HepG2 (cell line): ENCODE measurements at regions not wholly inside any gene's neighbourhood (a gene's known extent, or its start where the extent isn't known, plus 50 kb on each side); places are given as distances from the start of the nearest gene placed in this dataset.

Source experiments
- GMEB1 ChIP-seq: sonication (generic); formaldehyde crosslinking; IDR thresholded peaks from 2 replicates; pipeline ENCODE4 v1.5.1; 2020; ENCODE audit warnings: missing genetic modification reagents, mild to moderate bottlenecking, borderline replicate concordance
- MAFK ChIP-seq, 2 experiments: IDR thresholded peaks in 1 of 2; conservative IDR thresholded peaks in 1 of 2; 2 replicates each; pipeline ENCODE4 v1.6.1; 2011; ENCODE audit warnings: improper control_type of control experiment in 2 of 2, low read length in 2 of 2
- MTF2 ChIP-seq: sonication (generic); formaldehyde crosslinking; IDR thresholded peaks from 2 replicates; pipeline ENCODE4 v1.5.0; 2020; ENCODE audit warnings: missing genetic modification reagents, borderline replicate concordance
- PATZ1 ChIP-seq: sonication (generic); formaldehyde crosslinking; IDR thresholded peaks from 2 replicates; pipeline ENCODE4 v1.4.0; 2020; ENCODE audit warnings: missing genetic modification reagents
- PHF21A ChIP-seq: sonication (generic); formaldehyde crosslinking; IDR thresholded peaks from 2 replicates; pipeline ENCODE4 v1.5.0; 2020; ENCODE audit warnings: mild to moderate bottlenecking, missing genetic modification reagents
- RAD21 ChIP-seq: fragments of 450-650 bp; formaldehyde crosslinking; IDR thresholded peaks from 2 replicates; pipeline ENCODE4 v1.5.0; 2020; ENCODE audit warnings: mild to moderate bottlenecking
- SRF ChIP-seq: IDR thresholded peaks from 2 replicates; pipeline ENCODE4 v1.6.1; 2011; ENCODE audit warnings: mild to moderate bottlenecking, low read depth, low read length, moderate library complexity
- SSRP1 ChIP-seq: IDR thresholded peaks from 2 replicates; pipeline ENCODE4 v1.6.1; 2016; ENCODE audit warnings: control low read depth
- STAG1 ChIP-seq: sonication (generic); formaldehyde crosslinking; IDR thresholded peaks from 2 replicates; pipeline ENCODE4 v1.4.0; 2020; ENCODE audit warnings: missing genetic modification reagents
- TF ChIP-seq, protein P1 (sequence below): sonication (generic); formaldehyde crosslinking; IDR thresholded peaks from 2 replicates; pipeline ENCODE4 v1.4.0; 2020; ENCODE audit warnings: missing genetic modification reagents
- TF ChIP-seq, protein P2 (sequence below): sonication (generic); formaldehyde crosslinking; conservative IDR thresholded peaks from 2 replicates; pipeline ENCODE4 v1.4.0; 2020; ENCODE audit warnings: mild to moderate bottlenecking, missing genetic modification reagents, moderate library complexity
- TF ChIP-seq, protein P3 (sequence below): sonication (generic); formaldehyde crosslinking; IDR thresholded peaks from 2 replicates; pipeline ENCODE4 v1.5.0; 2020; ENCODE audit warnings: mild to moderate bottlenecking, missing genetic modification reagents, moderate library complexity

- TF ChIP-seq STAG1 (CRISPR knock-in tag) (no peak), SSRP1 (CRISPR knock-in tag) (no peak), PHF21A (CRISPR knock-in tag) (no peak), SRF (no peak), MTF2 (CRISPR knock-in tag) (no peak), PATZ1 (CRISPR knock-in tag) (no peak), RAD21 (CRISPR knock-in tag) (no peak), MAFK (conservative IDR thresholded peaks at IDR 0.05 in 1 of 2, IDR thresholded peaks at IDR 0.05 in 1 of 2; ENCODE audit: low read length in 2 of 2) (no peak), GMEB1 (CRISPR knock-in tag) (no peak)
- TF ChIP-seq, protein P1, sequence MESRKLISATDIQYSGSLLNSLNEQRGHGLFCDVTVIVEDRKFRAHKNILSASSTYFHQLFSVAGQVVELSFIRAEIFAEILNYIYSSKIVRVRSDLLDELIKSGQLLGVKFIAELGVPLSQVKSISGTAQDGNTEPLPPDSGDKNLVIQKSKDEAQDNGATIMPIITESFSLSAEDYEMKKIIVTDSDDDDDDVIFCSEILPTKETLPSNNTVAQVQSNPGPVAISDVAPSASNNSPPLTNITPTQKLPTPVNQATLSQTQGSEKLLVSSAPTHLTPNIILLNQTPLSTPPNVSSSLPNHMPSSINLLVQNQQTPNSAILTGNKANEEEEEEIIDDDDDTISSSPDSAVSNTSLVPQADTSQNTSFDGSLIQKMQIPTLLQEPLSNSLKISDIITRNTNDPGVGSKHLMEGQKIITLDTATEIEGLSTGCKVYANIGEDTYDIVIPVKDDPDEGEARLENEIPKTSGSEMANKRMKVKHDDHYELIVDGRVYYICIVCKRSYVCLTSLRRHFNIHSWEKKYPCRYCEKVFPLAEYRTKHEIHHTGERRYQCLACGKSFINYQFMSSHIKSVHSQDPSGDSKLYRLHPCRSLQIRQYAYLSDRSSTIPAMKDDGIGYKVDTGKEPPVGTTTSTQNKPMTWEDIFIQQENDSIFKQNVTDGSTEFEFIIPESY: no peak
- TF ChIP-seq, protein P2, sequence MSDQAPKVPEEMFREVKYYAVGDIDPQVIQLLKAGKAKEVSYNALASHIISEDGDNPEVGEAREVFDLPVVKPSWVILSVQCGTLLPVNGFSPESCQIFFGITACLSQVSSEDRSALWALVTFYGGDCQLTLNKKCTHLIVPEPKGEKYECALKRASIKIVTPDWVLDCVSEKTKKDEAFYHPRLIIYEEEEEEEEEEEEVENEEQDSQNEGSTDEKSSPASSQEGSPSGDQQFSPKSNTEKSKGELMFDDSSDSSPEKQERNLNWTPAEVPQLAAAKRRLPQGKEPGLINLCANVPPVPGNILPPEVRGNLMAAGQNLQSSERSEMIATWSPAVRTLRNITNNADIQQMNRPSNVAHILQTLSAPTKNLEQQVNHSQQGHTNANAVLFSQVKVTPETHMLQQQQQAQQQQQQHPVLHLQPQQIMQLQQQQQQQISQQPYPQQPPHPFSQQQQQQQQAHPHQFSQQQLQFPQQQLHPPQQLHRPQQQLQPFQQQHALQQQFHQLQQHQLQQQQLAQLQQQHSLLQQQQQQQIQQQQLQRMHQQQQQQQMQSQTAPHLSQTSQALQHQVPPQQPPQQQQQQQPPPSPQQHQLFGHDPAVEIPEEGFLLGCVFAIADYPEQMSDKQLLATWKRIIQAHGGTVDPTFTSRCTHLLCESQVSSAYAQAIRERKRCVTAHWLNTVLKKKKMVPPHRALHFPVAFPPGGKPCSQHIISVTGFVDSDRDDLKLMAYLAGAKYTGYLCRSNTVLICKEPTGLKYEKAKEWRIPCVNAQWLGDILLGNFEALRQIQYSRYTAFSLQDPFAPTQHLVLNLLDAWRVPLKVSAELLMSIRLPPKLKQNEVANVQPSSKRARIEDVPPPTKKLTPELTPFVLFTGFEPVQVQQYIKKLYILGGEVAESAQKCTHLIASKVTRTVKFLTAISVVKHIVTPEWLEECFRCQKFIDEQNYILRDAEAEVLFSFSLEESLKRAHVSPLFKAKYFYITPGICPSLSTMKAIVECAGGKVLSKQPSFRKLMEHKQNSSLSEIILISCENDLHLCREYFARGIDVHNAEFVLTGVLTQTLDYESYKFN: no peak
- TF ChIP-seq, protein P3, sequence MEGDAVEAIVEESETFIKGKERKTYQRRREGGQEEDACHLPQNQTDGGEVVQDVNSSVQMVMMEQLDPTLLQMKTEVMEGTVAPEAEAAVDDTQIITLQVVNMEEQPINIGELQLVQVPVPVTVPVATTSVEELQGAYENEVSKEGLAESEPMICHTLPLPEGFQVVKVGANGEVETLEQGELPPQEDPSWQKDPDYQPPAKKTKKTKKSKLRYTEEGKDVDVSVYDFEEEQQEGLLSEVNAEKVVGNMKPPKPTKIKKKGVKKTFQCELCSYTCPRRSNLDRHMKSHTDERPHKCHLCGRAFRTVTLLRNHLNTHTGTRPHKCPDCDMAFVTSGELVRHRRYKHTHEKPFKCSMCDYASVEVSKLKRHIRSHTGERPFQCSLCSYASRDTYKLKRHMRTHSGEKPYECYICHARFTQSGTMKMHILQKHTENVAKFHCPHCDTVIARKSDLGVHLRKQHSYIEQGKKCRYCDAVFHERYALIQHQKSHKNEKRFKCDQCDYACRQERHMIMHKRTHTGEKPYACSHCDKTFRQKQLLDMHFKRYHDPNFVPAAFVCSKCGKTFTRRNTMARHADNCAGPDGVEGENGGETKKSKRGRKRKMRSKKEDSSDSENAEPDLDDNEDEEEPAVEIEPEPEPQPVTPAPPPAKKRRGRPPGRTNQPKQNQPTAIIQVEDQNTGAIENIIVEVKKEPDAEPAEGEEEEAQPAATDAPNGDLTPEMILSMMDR (CRISPR knock-in tag): no peak
Observed at GRCh38 chr5:63495225-63495624, 467.0 kb downstream of the HTR1A start.
